ENCODE measurements at regions not wholly inside any gene's neighbourhood (a gene's known extent, or its start where the extent isn't known, plus 50 kb on each side); places are given as distances from the start of the nearest gene placed in this dataset.
A peak's percentile ranks its signal among the peaks of the same experiment; 100 is the strongest.

DNA sequence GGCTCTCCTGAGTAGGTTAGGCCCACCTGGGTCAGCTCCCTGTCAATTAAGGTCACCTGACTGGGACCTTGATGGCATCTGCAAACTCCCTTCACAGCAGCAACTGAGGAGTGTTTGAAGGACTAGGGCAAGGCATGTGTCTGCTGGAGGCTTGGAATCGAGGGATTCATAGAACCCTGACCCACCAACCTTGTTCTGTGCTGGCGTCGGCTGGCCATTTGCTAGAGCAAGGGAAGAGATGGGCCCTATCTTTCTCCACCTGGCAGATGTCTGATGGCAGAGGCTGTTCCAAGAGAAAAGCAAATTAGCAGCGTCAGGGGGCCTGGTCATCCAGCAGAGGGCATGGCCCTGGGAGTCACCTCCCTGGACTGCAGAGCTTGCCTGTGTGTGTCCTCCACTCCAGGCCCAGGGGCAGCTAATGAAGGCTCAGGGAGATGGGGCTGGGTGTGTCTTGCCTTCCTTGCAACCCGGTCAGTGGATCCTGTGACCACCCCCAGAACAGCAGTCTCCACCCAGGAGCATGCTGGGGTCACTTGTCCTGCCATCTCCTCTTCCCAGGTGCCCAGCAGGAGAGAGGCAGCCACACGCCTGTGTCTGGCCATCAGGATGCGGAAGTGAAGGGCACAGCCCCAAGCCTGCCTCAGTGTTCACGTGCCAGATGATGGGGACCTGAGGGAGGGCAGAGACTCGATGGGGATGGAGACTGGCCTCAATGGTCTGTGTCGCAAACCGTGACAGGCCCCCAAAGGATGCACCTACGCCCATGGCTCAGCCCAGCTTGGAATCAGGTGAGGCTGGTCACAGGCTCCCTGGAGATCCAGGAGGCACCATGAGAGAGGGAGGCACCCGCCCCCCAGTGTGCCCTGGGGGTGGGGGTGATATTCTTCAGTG, 53.9 kb downstream of the BARX1 start:
- peak; percentile 4 for DNase-seq
- ChIA-PET POLR2A (no interaction called here), CTCF (no interaction called here)
- intact Hi-C loops (cut with micrococcal nuclease): no loop called here
- peaks cover 16% of the 10 kb centered on the region for H3K4me1 Mint-ChIP-seq (ENCODE audit: low read depth)
- H3K36me3 Mint-ChIP-seq: no peaks in the 10 kb centered on the region
- no peak overlapping the region for H3K27ac Mint-ChIP-seq
- no peak overlapping the region for H3K4me3 Mint-ChIP-seq
- no peaks in the 10 kb centered on the region for H3K27me3 Mint-ChIP-seq
- H3K9me3 Mint-ChIP-seq: peaks cover 3% of the 10 kb centered on the region

DNA sequence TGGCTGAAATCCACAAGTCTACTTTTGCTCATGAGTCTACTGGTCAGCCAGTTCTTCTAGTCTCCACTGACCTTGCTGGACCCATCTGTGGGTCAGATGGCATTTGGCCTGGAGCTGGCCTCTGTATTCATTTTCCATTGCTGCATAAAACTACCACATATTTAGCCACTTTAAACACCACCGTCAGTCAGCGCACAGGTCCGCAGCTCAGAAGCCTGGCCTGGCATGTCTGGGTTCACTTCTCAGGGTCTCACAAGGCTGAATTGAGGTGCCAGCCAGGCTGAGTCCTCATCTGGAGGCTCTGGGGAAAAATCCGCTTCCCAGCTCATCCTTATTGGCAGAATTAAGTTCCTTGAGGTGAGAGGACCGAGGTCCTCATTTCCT, 54.7 kb downstream of the BARX1 start:
- no peaks in the 10 kb centered on the region for H3K36me3 Mint-ChIP-seq
- peaks cover 16% of the 10 kb centered on the region for H3K4me1 Mint-ChIP-seq (ENCODE audit: low read depth)
- H3K4me3 Mint-ChIP-seq: no peak overlapping the region
- no peak for DNase-seq
- H3K27me3 Mint-ChIP-seq: no peaks in the 10 kb centered on the region
- intact Hi-C loops (cut with micrococcal nuclease): no loop called here
- no peak overlapping the region for H3K27ac Mint-ChIP-seq
- ChIA-PET CTCF (no interaction called here), POLR2A (no interaction called here)
- peaks cover 3% of the 10 kb centered on the region for H3K9me3 Mint-ChIP-seq

- POLR2A ChIA-PET: no interaction called here
- Mint-ChIP-seq H3K27ac (no peak overlapping the region), H3K36me3 (no peaks in the 10 kb centered on the region), H3K4me3 (no peak overlapping the region), H3K9me3 (peaks cover 3% of the 10 kb centered on the region), H3K4me1 (ENCODE audit: low read depth) (peaks cover 16% of the 10 kb centered on the region), H3K27me3 (no peaks in the 10 kb centered on the region)
- no peak for DNase-seq
- intact Hi-C loops (cut with micrococcal nuclease): no loop called here
- CTCF ChIA-PET: no interaction called here
These were observed 55.3 kb downstream of the BARX1 start for GRCh38 chr9:93899609-93900435.

DNA sequence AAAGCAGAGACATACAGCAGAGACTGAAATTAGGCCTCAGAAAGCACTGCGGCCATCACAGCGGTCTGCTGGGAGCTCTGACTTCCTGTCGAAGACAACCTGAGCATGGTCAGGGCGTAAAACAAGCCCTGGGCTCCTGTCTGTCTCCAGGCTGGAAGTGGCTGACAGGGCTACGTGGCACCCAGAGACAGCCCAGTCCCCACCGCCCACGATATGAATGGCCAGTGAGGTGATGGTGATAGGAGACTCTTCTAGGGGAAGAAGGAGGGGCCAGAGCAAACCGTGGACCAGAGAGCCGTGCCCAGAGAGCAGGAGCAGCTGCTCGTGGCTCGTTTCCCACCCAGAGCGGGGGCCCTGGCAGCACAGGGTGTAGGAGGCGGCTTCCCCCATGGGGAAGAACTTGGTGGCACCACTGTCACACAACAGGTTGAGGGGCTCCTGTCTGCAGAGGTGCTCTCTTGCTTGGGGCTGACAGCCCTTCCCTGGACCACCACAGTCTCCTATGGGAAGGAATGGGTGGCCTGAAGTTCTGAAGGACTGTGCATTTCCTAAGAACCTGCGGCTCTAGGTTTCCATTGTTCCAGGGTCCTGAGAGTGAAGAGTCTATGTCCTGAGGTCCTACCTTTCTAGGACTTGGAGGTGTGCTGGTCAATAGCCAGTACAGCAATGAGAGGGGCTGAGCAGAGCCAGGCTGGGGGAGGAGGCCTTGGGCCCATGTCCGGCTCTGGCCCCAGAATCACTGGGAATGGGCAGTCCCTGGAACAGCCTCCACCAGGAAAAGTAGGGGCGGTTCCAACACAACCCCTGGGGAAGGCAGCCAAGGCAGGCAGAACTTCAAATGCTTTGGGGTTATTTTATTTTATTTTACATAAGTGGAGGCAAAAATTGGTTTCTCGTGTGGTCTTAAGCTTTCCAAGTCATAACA, 56.4 kb downstream of the BARX1 start:
- ChIA-PET POLR2A (no interaction called here), CTCF (no interaction called here)
- no peaks in the 10 kb centered on the region for H3K27me3 Mint-ChIP-seq
- H3K9me3 Mint-ChIP-seq: peaks cover 3% of the 10 kb centered on the region
- intact Hi-C loops (cut with micrococcal nuclease): no loop called here
- H3K4me1 Mint-ChIP-seq (ENCODE audit: low read depth): peaks cover 16% of the 10 kb centered on the region
- H3K36me3 Mint-ChIP-seq: no peaks in the 10 kb centered on the region
- H3K4me3 Mint-ChIP-seq: no peak overlapping the region
- no peak overlapping the region for H3K27ac Mint-ChIP-seq
- DNase-seq: no peak

DNA sequence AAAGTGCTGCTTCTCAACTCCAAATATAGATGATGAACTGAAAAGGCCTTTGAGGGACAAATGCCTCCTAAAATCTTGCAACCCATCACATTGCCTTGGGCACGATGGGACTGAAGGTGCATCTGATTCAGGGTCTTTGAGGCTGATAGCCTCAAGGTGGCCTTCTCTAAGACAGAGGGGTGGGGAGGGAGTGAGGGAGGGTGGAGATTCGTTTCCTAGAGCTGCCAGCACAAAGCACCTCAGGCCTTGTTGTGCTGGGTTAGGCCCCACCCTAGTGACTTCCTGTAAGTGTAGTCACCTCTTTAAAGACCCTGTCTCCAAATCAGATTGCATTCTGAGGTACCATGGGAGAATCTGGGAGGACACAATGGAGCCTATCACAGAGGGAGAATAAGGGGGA, 57.1 kb downstream of the BARX1 start:
- no peaks in the 10 kb centered on the region for H3K36me3 Mint-ChIP-seq
- peaks cover 16% of the 10 kb centered on the region for H3K4me1 Mint-ChIP-seq (ENCODE audit: low read depth)
- no peak overlapping the region for H3K27ac Mint-ChIP-seq
- no peak overlapping the region for H3K4me3 Mint-ChIP-seq
- ChIA-PET CTCF (no interaction called here), POLR2A (no interaction called here)
- no peaks in the 10 kb centered on the region for H3K27me3 Mint-ChIP-seq
- intact Hi-C loops (cut with micrococcal nuclease): no loop called here
- H3K9me3 Mint-ChIP-seq: peaks cover 4% of the 10 kb centered on the region
- no peak for DNase-seq

DNA sequence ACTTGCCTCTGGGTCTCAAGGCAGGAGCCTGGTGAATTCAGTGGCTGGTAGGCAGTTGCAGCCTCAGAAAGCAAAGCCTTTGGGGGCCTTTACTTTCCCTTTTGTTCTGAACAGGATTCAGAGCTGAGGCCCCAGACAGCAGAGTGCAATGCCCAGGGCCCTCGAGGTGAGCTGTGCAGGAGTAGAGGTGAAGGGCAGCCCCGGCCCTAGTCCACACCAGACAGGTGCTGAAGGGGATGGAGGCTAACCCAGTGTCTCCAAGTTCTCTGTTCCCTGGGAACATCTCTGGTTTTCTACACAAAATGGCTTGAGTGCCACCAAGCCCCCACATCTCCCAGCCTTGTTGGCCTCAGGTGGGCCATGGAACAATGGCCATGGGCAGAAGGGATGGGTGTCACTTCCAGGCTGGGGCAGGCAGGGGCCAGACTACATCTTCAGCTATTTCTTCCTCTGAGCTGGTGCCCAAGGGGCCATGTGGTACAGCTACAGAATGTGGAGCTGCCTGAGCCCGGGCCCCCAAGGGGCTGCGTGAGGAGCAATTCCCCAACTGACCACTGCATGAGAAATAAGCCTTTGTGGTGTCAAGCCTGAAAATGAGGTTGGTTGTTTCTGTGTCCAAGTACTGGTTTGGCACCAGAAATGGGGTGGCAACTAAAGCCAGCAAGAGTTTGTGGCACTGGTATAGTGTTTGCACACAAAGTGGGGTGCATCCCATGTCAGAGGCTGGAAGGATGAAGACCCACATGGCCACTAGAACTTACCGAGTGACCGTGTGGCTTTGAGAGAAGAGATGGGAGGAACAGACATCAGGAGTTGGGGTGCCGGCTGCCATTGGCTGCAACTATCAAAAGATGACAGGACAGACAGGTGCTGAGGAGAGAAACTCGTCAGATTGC, 57.8 kb downstream of the BARX1 start:
- no peak overlapping the region for H3K4me3 Mint-ChIP-seq
- H3K27ac Mint-ChIP-seq: no peak overlapping the region
- peaks cover 11% of the 10 kb centered on the region for H3K9me3 Mint-ChIP-seq
- H3K36me3 Mint-ChIP-seq: no peaks in the 10 kb centered on the region
- ChIA-PET POLR2A (no interaction called here), CTCF (interaction anchor here (0.6 kb wide), 1 partner anchor 156 kb away, joined by 3 read pairs; no protein-coding TSS in a partner anchor)
- intact Hi-C loops (cut with micrococcal nuclease): no loop called here
- no peak for DNase-seq
- H3K27me3 Mint-ChIP-seq: no peaks in the 10 kb centered on the region
- peaks cover 16% of the 10 kb centered on the region for H3K4me1 Mint-ChIP-seq (ENCODE audit: low read depth)

DNA sequence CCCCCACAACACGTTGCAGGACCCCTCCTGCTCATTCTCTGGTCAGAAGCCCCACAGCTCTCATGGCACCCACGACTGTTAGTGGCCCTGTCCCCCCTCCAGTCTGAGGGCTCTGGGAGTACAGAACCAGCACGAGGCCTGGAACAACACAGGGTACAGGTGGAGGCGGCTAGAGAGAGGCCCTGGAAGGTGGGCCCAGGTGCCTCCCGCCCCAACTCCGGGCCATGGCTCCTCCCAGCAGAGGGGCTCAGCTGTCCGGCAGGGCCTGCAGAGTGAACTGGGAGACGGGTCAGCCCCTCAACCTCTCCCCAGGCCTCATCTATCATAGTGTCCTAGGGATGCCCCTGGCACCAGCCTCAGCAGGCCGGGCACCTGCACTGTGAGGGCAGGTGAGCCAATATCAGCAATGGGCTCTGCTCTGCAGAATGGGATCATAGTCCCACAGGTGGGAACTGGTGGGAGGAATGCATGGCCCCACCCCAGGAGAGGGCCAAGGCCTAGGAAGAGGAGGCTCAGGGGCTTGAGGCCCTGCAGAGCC, 58.6 kb downstream of the BARX1 start:
- POLR2A ChIA-PET: no interaction called here
- Mint-ChIP-seq H3K9me3 (peaks cover 13% of the 10 kb centered on the region), H3K4me1 (ENCODE audit: low read depth) (peaks cover 16% of the 10 kb centered on the region), H3K27me3 (no peaks in the 10 kb centered on the region), H3K27ac (no peak overlapping the region), H3K4me3 (no peak overlapping the region), H3K36me3 (no peaks in the 10 kb centered on the region)
- no peak for DNase-seq
- intact Hi-C loops (cut with micrococcal nuclease): no loop called here
- CTCF ChIA-PET: no interaction called here

- Mint-ChIP-seq H3K4me3 (no peak overlapping the region), H3K4me1 (ENCODE audit: low read depth) (peaks cover 16% of the 10 kb centered on the region), H3K9me3 (peaks cover 13% of the 10 kb centered on the region), H3K36me3 (no peaks in the 10 kb centered on the region), H3K27ac (no peak overlapping the region), H3K27me3 (no peaks in the 10 kb centered on the region)
- ChIA-PET POLR2A (no interaction called here), CTCF (no interaction called here)
- intact Hi-C loops (cut with micrococcal nuclease): no loop called here
- no peak for DNase-seq
These were observed 59.1 kb downstream of the BARX1 start for GRCh38 chr9:93896093-93896492.

- Mint-ChIP-seq H3K27ac (no peak overlapping the region), H3K4me3 (no peak overlapping the region), H3K36me3 (no peaks in the 10 kb centered on the region), H3K4me1 (ENCODE audit: low read depth) (peaks cover 16% of the 10 kb centered on the region), H3K27me3 (no peaks in the 10 kb centered on the region), H3K9me3 (peaks cover 13% of the 10 kb centered on the region)
- CTCF ChIA-PET: no interaction called here
- POLR2A ChIA-PET: no interaction called here
- no peak for DNase-seq
- intact Hi-C loops (cut with micrococcal nuclease): no loop called here
These were observed 59.6 kb downstream of the BARX1 start for GRCh38 chr9:93895535-93895934.

DNA sequence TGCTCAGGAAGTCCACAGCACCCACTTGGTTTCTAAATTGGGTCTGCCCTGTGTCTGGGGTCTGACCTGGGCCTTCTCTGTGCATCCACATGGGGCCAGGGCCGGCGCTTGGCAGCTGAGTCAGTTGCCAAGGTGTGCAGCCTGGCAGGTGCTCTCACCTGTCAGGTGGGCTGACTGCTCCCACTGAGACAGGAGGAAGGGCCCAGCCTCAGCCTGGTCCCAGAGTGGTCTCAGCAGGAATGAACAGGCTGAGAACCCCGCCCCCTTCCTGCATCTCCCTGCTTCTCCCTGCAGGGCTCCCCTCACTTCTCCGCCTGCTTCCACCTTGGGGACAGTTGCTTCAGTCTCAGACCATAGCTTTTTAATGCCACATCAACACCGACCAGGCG, 60.5 kb downstream of the BARX1 start:
- intact Hi-C loops (cut with micrococcal nuclease): no loop called here
- no peak for DNase-seq
- Mint-ChIP-seq H3K4me3 (no peak overlapping the region), H3K27ac (no peak overlapping the region), H3K4me1 (ENCODE audit: low read depth) (peaks cover 16% of the 10 kb centered on the region), H3K9me3 (peaks cover 10% of the 10 kb centered on the region), H3K27me3 (no peaks in the 10 kb centered on the region), H3K36me3 (no peaks in the 10 kb centered on the region)
- POLR2A ChIA-PET: no interaction called here
- CTCF ChIA-PET: no interaction called here

DNA sequence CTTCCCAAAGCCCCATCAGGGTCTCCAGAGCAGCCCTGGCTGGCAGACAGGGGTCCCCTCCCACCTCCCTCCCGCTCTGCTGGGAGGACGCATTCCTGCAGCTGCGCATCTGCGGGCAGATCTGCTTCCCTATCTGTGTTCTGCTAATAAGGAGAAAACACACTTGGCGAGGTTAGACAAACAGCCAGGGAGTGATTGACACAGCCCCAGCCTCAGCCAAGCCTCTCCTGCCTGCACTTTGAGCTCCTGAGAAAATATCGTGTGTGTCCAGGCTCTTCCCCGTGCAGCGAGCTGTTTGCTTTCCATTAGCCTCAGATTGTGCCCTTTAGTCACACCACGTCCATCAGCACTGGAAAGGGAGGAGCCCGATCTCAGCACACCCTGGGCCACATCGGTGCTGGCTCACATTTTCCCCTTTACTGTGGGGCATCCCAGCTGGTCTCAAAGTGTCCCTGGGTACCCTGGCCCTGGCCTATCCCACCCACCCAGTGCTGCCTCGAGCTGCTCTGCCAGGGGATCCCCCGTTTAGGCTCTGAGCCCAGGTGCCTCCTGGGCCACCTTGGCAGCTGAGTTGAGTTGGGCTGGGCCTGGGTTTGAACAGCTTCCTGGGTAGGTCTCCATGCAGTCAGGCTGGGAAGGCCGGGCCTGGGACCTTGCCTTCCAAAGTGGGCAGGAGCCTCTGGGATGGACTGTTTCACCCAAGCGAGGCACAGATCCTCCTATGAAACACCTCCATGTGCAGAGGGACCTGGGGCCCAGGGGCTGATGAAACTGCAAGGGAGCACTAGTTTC, 61.1 kb downstream of the BARX1 start:
- no peaks in the 10 kb centered on the region for H3K27me3 Mint-ChIP-seq
- H3K9me3 Mint-ChIP-seq: peaks cover 10% of the 10 kb centered on the region
- POLR2A ChIA-PET: no interaction called here
- no peak overlapping the region for H3K27ac Mint-ChIP-seq
- intact Hi-C loops (cut with micrococcal nuclease): no loop called here
- no peak overlapping the region for H3K4me3 Mint-ChIP-seq
- DNase-seq: no peak
- CTCF ChIA-PET: no interaction called here
- H3K4me1 Mint-ChIP-seq (ENCODE audit: low read depth): peaks cover 16% of the 10 kb centered on the region
- no peaks in the 10 kb centered on the region for H3K36me3 Mint-ChIP-seq

All from activated CD4-positive, alpha-beta memory T cell treated with anti-CD3 and anti-CD28 coated beads for 36 hours (primary cell).